ENCODE measurements at regions not wholly inside any gene's neighbourhood (a gene's known extent, or its start where the extent isn't known, plus 50 kb on each side); places are given as distances from the start of the nearest gene placed in this dataset.

GRCh38 chr4:65825116-65825753 is 154.9 kb upstream of the EPHA5 start:
- no peak for DNase-seq (ENCODE audit: extremely low spot score, insufficient read length, low read depth)
- no peak for FAIRE-seq

DNA sequence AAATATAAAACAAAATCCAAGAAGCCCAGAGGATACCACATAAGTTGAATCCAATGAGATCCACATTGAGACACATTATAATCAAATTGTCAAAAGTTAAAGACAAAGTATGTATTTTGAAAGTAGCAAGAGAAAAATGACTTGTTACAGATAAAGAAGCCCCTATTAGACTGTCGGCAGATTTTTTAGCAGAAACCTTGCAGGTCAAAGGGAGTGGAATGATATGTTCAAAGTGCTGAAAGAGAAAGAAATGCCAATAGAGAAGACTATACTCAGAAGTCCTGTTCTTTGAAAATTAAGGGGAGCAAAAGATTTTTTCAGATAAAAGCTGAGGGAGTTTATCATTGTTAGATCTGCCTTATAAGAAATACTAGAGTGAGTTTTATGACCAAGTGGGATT is 148.9 kb upstream of the EPHA5 start:
- no peak for DNase-seq (ENCODE audit: extremely low spot score, insufficient read length, low read depth)
- no peak for FAIRE-seq

- FAIRE-seq (no peak), DNase-seq (ENCODE audit: extremely low spot score, insufficient read length, low read depth) (no peak)
Observed at GRCh38 chr4:65805936-65806335, 135.6 kb upstream of the EPHA5 start.

- DNase-seq (ENCODE audit: extremely low spot score, insufficient read length, low read depth) (no peak), FAIRE-seq (no peak)
Observed at GRCh38 chr4:65799513-65799912, 129.2 kb upstream of the EPHA5 start.

DNA sequence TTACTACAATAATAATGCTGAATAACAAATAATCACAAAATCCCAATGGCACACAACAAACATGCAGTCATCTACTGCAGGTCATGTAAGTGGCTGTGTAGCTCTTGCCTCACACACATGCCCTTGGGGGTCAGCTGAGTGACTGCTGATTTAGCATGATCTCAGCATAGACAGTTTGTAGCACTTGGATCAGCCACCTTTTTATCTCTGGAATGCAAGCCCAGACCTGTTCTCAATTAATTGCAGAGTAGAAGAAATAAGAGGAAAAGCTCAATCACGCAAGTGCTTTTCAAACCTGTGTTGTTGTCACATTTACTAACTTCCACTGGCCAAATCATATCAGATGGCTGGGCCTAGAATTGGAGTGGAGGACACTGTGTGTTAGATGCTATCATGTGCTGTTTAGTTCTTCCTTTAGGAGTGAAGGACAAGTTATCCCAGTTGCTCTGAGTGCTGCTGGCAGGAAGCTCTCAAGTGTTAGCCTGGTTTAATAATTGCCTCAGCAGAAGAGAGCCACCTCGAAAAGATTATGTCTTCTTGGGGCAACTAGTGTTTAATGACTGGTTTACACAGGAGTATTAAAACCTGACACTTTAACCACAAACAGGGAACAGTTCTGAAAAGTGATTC is 128.3 kb upstream of the EPHA5 start:
- DNase-seq (ENCODE audit: extremely low spot score, insufficient read length, low read depth), result no peak
- FAIRE-seq, result no peak

- no peak for DNase-seq (ENCODE audit: extremely low spot score, insufficient read length, low read depth)
Observed at GRCh38 chr4:65791812-65792308, 121.6 kb upstream of the EPHA5 start.

GRCh38 chr4:65791111-65791811 is 121.0 kb upstream of the EPHA5 start:
- DNase-seq (ENCODE audit: extremely low spot score, insufficient read length, low read depth), result no peak
- no peak for FAIRE-seq

More at GRCh38 chr4:65791812-65792308, 121.6 kb upstream of the EPHA5 start:
- no peak for FAIRE-seq

GRCh38 chr4:65789805-65790204 is 119.5 kb upstream of the EPHA5 start:
- FAIRE-seq (no peak), DNase-seq (ENCODE audit: extremely low spot score, insufficient read length, low read depth) (no peak)

DNA sequence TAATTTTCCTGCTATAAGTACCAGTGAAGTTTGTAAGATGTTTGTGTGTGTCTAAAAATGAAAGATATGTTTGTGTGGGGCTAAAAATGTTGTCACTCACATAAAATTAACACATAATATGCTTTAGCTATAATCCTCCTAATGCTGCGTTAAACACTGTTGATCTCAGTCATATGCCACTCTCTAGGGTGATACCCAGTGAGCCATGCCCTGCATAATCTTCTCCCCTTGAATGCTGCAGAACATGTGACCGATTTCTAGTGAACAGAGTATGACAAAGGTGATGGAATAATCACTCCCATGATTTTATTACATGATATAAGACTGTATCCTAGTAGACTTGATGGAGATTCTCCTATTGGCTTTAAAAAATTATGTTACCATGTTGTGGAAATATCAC is 119.1 kb upstream of the EPHA5 start:
- FAIRE-seq (no peak), DNase-seq (ENCODE audit: extremely low spot score, insufficient read length, low read depth) (no peak)

- no peak for DNase-seq (ENCODE audit: extremely low spot score, insufficient read length, low read depth)
- no peak for FAIRE-seq
Observed at GRCh38 chr4:65777270-65777669, 107.0 kb upstream of the EPHA5 start.

GRCh38 chr4:65773636-65774035 is 103.3 kb upstream of the EPHA5 start:
- DNase-seq (ENCODE audit: extremely low spot score, insufficient read length, low read depth) (no peak), FAIRE-seq (no peak)

- no peak for DNase-seq (ENCODE audit: extremely low spot score, insufficient read length, low read depth)
- FAIRE-seq, result no peak
Observed at GRCh38 chr4:65747386-65747785, 77.1 kb upstream of the EPHA5 start.

GRCh38 chr4:65738134-65738533 is 67.8 kb upstream of the EPHA5 start:
- DNase-seq (ENCODE audit: extremely low spot score, insufficient read length, low read depth), result no peak
- FAIRE-seq, result no peak

- no peak for DNase-seq (ENCODE audit: extremely low spot score, insufficient read length, low read depth)
- no peak for FAIRE-seq
Observed at GRCh38 chr4:65737672-65738071, 67.4 kb upstream of the EPHA5 start.

DNA sequence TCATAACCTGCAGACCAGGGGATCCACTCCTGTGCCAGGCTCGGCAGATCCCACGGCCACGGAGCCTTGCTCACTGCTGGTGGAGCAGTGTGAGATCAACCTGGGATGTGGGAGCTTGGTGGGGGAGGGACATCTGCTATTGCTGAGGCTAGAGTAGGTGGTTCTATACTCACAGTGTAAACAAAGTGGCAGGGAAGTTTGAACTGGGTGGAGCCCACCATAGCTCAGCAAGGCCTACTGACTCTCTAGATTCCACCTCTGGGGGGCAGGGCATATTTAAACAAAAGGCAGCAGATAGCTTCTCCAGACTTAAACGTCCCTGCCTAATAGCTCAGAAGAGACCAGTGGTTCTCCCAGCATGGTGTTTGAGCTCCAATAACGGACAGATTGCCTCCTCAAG is 54.7 kb upstream of the EPHA5 start:
- DNase-seq (ENCODE audit: extremely low spot score, insufficient read length, low read depth) (no peak), FAIRE-seq (no peak)

Data from GM18507 (cell line).